ENCODE measurements at regions not wholly inside any gene's neighbourhood (a gene's known extent, or its start where the extent isn't known, plus 50 kb on each side); places are given as distances from the start of the nearest gene placed in this dataset.

DNA sequence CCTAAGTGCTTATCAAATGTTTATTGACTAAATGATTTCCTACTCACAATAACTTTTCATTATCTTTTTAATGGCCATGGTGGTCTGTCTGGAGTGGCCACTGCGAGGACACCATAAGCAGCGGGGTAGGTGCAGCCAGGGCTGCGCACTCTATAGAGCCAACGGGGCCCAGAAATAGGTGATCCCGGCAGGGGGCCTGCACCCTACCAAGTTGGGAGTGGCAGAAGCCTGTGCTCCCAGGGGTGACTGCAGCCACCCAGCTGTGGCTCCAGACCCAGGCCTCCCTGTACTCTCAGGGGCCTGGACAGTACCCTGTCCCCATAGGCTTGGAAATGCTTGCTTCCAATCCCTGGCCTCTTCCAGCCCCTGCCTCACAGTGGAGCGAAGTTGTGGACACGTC, 426.4 kb upstream of the FAT3 start:
- Mint-ChIP-seq H3K27ac (no peak overlapping the region), H3K4me3 (no peak overlapping the region), H3K4me1 (ENCODE audit: low read depth) (no peaks in the 10 kb centered on the region), H3K36me3 (ENCODE audit: low read depth) (no peaks in the 10 kb centered on the region), H3K27me3 (ENCODE audit: low read depth) (no peaks in the 10 kb centered on the region), H3K9me3 (no peaks in the 10 kb centered on the region)

DNA sequence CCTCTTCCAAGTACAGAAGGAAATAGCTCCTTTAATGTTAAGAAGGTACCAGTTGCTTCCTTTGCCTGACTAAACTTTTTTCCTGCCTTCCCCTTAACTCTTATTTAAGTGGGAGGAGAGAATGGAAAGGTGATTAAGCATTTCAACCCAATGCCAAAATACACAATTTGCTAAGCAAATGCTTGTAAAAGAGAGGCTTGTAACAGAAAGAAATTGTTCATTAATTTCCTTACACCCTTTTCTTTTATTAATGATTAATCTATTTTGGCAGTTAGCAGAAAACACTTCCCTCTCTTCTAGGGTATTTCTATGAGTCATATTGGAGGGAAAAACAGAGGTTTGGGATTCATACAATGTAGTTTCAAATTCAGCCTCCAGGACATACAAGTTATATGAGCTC, 427.6 kb upstream of the FAT3 start:
- Mint-ChIP-seq H3K4me1 (ENCODE audit: low read depth) (no peaks in the 10 kb centered on the region), H3K4me3 (no peak overlapping the region), H3K9me3 (no peaks in the 10 kb centered on the region), H3K36me3 (ENCODE audit: low read depth) (no peaks in the 10 kb centered on the region), H3K27ac (no peak overlapping the region), H3K27me3 (ENCODE audit: low read depth) (no peaks in the 10 kb centered on the region)

DNA sequence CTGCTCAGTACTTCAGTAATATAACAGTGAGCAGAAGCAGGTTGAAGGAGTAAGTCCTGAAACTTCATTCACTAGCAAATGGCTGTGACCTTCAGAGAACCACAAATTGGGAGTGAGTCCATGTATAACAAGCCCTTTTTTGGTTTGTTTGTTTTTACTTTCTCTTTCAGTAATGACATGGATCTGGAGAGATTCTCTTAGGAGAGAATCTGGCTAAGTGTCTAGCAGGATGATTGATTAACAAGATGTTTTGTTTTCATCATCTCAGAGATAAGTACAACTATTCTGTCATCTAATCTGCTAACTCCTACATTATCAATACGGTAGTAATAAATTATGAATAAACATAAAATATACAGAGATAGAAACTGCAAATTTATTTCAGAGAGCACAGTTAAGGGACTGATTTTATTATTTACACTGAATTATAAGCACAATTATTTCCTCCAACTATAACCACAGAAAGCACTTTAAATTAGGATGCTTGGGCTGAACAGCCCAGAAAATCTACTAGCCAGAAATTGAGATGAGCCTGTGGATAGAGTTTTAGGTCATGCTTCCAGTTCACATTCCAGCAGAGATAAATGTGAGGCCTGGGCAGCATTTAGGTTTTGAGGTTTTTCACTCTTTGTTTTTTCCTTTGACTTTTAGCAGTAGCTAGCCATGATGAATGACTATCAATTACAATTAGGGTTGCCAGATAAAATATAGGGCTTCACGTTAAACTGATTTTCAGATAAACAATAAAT, 429.3 kb upstream of the FAT3 start:
- H3K4me3 Mint-ChIP-seq, result no peak overlapping the region
- H3K4me1 Mint-ChIP-seq (ENCODE audit: low read depth), result peaks cover 6% of the 10 kb centered on the region
- H3K27me3 Mint-ChIP-seq (ENCODE audit: low read depth), result no peaks in the 10 kb centered on the region
- no peaks in the 10 kb centered on the region for H3K36me3 Mint-ChIP-seq (ENCODE audit: low read depth)
- H3K27ac Mint-ChIP-seq, result no peak overlapping the region
- H3K9me3 Mint-ChIP-seq, result peaks cover 6% of the 10 kb centered on the region

DNA sequence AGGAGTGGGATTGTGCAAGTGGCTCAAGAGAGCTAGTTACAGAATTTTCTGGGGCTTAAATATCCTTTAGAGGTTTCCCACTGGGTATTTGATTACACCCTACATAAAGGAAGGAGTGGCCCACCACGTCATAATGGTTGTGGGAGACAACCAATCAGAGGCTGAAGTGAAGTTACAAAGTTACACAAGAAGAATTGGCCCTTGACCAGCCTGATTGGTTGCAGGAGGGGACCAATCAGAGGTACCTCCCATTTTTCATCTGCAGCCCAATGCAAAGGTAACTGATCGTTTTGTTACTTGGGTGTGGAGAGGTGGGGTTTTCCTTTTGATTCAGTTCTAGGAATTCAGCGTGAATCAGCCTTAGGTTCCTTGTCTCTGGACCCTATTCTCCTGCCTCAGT, 430.5 kb upstream of the FAT3 start:
- Mint-ChIP-seq H3K27ac (no peak overlapping the region), H3K36me3 (ENCODE audit: low read depth) (no peaks in the 10 kb centered on the region), H3K4me1 (ENCODE audit: low read depth) (peaks cover 6% of the 10 kb centered on the region), H3K4me3 (no peak overlapping the region), H3K27me3 (ENCODE audit: low read depth) (no peaks in the 10 kb centered on the region), H3K9me3 (peaks cover 6% of the 10 kb centered on the region)

DNA sequence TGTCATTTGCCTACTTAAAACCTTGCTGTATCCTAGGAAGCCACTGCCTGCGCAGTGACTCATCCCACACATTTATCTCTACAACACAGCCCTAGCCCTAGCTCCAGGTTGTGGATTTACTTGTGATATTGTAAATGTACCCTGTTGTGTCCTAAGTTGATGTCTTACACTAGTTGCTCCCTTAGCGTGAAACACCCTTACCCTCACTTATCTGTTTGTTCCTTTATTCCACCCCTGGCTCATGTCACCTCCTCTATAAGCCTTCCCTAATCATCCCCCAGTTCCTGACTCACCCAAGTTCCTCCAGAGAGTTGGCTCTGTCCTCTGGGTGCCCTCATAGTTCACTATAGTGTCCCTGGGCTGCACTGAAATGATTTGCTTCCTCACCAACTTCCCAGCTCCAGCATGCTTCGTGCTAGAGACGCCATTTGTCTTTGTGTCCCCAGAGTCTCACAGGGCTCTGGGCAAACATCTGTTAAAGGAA, 431.8 kb upstream of the FAT3 start:
- Mint-ChIP-seq H3K27me3 (ENCODE audit: low read depth) (no peaks in the 10 kb centered on the region), H3K4me1 (ENCODE audit: low read depth) (peaks cover 6% of the 10 kb centered on the region), H3K9me3 (peaks cover 6% of the 10 kb centered on the region), H3K36me3 (ENCODE audit: low read depth) (no peaks in the 10 kb centered on the region), H3K4me3 (no peak overlapping the region), H3K27ac (no peak overlapping the region)

DNA sequence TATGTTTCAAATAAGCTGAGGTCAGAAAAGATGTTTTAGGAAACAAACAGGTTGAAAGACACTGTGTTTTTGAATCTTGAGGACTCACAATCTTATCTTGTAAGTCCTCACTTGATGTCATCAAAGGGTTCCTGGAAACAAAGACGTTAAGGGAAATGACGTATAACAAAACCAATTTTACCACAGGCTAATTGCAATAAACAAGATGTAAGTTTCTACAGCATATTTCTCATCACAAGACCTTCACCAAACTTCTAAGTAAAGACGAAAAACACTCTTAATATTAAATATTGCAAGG, 433.5 kb upstream of the FAT3 start:
- Mint-ChIP-seq H3K36me3 (ENCODE audit: low read depth) (no peaks in the 10 kb centered on the region), H3K4me1 (ENCODE audit: low read depth) (peaks cover 6% of the 10 kb centered on the region), H3K27me3 (ENCODE audit: low read depth) (no peaks in the 10 kb centered on the region), H3K4me3 (peak overlapping the region; percentile 1), H3K9me3 (peaks cover 6% of the 10 kb centered on the region), H3K27ac (peak overlapping the region; percentile 80)

DNA sequence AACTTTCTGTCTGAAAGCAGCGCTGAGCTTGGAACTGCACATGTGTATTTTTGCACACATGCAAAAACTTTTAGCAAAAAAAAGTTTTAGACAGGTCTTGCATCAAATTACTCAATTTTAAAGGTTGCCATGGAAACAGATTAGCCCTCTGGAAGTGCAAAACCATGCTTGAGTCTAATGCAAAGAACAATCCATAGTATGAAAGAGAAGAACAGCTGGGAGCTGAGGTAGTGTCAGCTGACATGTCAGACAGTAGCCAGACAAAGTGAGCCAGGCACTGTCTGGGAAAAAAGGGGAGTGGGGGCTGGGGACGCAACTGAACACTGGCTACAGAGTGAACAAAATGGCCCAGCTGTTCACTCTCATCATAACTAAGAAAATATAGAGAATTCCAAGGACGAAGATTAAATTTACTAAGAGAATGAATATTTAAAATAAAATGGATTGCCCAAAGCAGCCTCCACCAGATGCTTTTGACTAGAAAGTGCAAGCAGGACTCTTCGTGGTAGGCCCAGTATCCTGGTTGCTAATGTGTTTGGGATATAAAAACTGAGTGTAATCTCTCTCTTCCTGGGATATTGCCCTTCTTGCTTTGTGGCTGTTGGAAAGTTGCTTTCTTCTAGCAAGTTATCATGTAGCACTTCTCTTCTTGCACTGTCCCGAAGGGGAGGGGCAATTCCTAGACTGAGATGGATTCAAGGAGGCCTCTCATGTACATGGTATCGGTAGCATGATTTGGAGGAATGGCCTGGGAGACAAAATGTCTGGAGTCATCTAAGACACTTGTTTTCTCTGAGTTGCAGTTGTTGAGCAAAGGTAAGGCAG, 434.1 kb upstream of the FAT3 start:
- H3K9me3 Mint-ChIP-seq, result peaks cover 6% of the 10 kb centered on the region

DNA sequence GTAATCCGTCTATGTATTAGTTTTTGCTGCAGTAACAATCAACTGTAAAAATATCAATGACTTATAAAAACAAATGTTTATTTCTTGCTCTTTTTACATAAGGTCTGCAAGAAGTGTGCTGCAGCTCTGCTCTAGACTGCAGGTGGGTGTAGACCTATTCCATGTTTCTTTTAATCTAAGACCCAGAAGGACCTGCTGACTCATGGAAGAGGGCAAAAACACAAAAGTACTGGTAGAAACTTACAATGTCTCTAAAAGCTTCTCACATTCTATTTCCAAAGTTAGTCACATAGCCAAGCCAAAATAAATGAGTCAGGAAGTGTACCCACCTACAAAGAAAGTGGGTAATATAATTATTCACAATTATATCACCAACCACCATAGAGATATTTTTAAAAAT, 435.9 kb upstream of the FAT3 start:
- Mint-ChIP-seq H3K27me3 (ENCODE audit: low read depth) (no peaks in the 10 kb centered on the region), H3K27ac (no peak overlapping the region), H3K4me3 (no peak overlapping the region), H3K4me1 (ENCODE audit: low read depth) (peaks cover 6% of the 10 kb centered on the region), H3K9me3 (peaks cover 9% of the 10 kb centered on the region), H3K36me3 (ENCODE audit: low read depth) (no peaks in the 10 kb centered on the region)

More for the DNA sequence above, 434.1 kb upstream of the FAT3 start:
- Mint-ChIP-seq H3K4me3 (peak overlapping the region; percentile 1), H3K4me1 (ENCODE audit: low read depth) (peaks cover 6% of the 10 kb centered on the region), H3K36me3 (ENCODE audit: low read depth) (no peaks in the 10 kb centered on the region), H3K27ac (peak overlapping the region; percentile 80), H3K27me3 (ENCODE audit: low read depth) (no peaks in the 10 kb centered on the region)

DNA sequence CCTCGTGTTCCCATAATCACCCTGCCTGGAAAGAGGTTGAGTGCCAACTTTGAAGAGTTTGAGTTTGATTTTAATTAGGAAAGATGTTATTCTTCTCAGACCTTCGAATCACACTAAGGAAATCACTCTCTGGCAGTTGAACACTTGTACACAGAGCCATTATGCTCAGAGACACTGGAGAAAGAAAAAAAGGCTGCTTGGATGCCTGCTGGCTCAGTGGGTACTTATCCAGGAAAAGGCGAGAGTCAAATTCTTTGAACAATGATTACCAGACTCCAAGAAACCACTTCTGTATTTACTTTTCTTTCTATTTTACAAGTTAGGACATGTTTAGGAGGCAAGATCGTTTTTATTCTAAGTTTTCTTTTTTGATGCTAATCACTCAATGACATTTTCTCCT, 438.5 kb upstream of the FAT3 start:
- no peaks in the 10 kb centered on the region for H3K27me3 Mint-ChIP-seq (ENCODE audit: low read depth)
- peaks cover 17% of the 10 kb centered on the region for H3K9me3 Mint-ChIP-seq
- no peaks in the 10 kb centered on the region for H3K36me3 Mint-ChIP-seq (ENCODE audit: low read depth)
- no peak overlapping the region for H3K4me3 Mint-ChIP-seq
- H3K27ac Mint-ChIP-seq, result no peak overlapping the region
- peaks cover 4% of the 10 kb centered on the region for H3K4me1 Mint-ChIP-seq (ENCODE audit: low read depth)

DNA sequence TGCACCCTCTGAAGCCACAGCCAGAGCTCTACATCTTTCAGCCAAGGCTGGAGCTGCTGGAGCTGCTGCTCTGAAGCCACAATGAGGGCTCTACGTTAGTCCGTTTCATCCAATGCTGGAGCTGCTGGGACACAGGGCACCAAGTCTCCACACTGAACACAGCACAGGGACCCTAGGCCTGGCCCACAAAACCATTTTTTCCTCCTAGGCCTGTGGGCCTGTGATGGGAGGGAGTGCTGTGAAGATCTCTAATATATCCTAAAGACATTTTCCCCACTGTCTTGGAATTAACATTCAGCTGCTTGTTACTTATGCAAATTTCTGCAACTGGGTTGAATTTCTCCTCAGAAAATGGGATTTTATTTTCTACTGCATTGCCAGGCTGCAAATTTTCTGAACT, 441.4 kb upstream of the FAT3 start:
- no peak overlapping the region for H3K27ac Mint-ChIP-seq
- no peaks in the 10 kb centered on the region for H3K36me3 Mint-ChIP-seq (ENCODE audit: low read depth)
- H3K4me3 Mint-ChIP-seq, result no peak overlapping the region
- H3K27me3 Mint-ChIP-seq (ENCODE audit: low read depth), result no peaks in the 10 kb centered on the region
- H3K4me1 Mint-ChIP-seq (ENCODE audit: low read depth), result no peaks in the 10 kb centered on the region
- H3K9me3 Mint-ChIP-seq, result peaks cover 14% of the 10 kb centered on the region

DNA sequence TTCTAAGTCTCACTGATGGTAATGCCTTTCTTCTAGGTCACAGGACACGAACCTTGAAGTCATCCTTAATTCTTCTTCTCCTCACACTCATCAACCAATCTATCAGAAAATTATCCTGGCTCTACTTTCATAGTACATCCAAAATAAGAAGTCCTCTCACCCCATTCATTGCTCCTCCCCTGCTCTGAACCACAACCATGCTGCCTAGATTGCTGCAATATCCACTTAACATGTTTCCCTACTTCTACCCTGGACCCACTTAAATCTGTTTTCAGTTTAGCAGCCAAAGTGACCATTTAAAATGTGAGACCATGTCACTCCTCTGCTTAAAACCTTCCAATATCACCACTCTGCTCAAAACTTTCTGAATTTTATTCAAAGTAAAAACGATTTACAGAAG, 445.9 kb upstream of the FAT3 start:
- H3K4me3 Mint-ChIP-seq, result no peak overlapping the region
- H3K27me3 Mint-ChIP-seq (ENCODE audit: low read depth), result no peaks in the 10 kb centered on the region
- no peak overlapping the region for H3K27ac Mint-ChIP-seq
- no peaks in the 10 kb centered on the region for H3K4me1 Mint-ChIP-seq (ENCODE audit: low read depth)
- H3K36me3 Mint-ChIP-seq (ENCODE audit: low read depth), result peaks cover 2% of the 10 kb centered on the region
- peaks cover 22% of the 10 kb centered on the region for H3K9me3 Mint-ChIP-seq

DNA sequence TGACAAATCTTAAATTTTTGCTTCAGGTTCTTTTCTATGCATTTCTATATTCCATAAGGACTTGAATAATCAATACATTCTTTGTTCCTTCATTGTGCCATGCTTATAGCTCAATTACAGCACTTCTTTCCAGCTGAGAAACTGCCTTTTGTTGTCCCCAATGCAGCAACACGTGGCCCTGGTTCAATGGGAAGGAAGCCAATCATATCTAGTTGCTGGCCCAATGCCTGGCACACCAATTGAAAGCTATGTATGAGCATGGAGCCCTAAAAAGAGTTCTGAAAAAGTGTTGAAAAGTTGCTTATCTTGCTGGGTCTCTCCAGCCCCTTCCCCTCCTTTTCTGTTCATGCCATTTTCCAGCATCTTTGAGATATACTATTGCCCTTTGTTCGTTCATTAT, 448.0 kb upstream of the FAT3 start:
- Mint-ChIP-seq H3K27ac (no peak overlapping the region), H3K4me1 (ENCODE audit: low read depth) (no peaks in the 10 kb centered on the region), H3K27me3 (ENCODE audit: low read depth) (no peaks in the 10 kb centered on the region), H3K4me3 (no peak overlapping the region), H3K36me3 (ENCODE audit: low read depth) (peaks cover 2% of the 10 kb centered on the region), H3K9me3 (peaks cover 22% of the 10 kb centered on the region)

DNA sequence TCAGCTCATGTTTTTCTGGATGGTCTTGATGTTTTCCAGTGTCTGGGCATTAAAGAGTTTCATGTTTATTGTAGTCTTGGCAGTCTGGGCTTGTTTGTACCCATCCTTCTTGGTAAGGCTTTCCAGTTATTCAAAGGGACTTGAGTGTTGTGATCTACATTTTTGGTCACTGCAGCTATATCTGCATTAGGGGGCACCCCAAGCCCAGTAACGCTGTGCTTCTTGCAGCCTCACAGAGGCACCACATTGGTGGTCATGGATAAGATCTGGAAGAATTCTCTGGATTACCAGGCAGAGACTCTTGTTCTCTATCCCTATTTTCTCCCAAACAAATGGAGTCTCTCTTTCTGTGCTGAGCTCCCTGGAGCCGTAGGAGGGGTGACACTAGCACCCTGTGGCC, 451.5 kb upstream of the FAT3 start:
- Mint-ChIP-seq H3K27me3 (ENCODE audit: low read depth) (no peaks in the 10 kb centered on the region), H3K36me3 (ENCODE audit: low read depth) (peaks cover 2% of the 10 kb centered on the region), H3K27ac (no peak overlapping the region), H3K9me3 (peaks cover 26% of the 10 kb centered on the region), H3K4me3 (no peak overlapping the region), H3K4me1 (ENCODE audit: low read depth) (no peaks in the 10 kb centered on the region)

DNA sequence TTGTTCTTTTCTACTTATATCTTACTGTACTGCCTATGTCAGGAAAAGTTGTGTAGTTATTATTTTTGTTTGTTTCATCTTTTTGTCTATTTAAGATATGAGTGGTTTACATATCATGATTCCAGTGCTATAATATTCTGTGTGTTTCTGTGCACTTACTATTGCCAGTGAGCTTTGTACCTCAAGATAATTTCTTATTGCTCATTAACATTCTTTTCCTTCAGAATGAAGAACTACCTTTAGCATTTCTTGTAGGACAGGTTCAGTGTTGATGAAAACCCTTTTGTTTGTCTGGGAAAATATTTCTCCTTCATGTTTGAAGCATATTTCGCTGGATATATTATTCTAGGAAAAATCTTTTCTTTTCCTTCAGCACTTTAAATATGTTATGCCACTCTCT, 452.7 kb upstream of the FAT3 start:
- Mint-ChIP-seq H3K9me3 (peaks cover 21% of the 10 kb centered on the region), H3K27ac (no peak overlapping the region), H3K36me3 (ENCODE audit: low read depth) (peaks cover 2% of the 10 kb centered on the region), H3K4me3 (no peak overlapping the region), H3K4me1 (ENCODE audit: low read depth) (no peaks in the 10 kb centered on the region), H3K27me3 (ENCODE audit: low read depth) (no peaks in the 10 kb centered on the region)

DNA sequence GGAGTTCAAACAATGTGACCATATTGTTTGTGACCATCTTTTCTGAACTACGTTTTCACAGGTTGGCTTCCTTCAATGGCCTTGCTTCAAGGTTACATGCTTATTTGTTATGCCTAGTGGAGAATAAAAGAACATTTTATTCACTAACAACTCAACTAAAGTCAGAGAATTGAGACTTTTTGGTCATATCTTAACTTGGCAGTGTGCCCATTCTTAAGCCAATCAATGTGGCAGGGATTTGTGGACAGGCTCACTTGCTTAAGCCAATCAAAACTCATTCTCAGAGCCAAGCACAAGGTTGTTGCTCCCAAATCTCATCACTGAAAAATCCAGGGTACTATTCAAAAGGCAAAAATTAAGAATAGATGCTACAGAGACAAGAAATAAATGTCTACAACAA, 455.8 kb upstream of the FAT3 start:
- Mint-ChIP-seq H3K36me3 (ENCODE audit: low read depth) (no peaks in the 10 kb centered on the region), H3K9me3 (peaks cover 20% of the 10 kb centered on the region), H3K4me1 (ENCODE audit: low read depth) (no peaks in the 10 kb centered on the region), H3K27me3 (ENCODE audit: low read depth) (no peaks in the 10 kb centered on the region), H3K27ac (no peak overlapping the region), H3K4me3 (no peak overlapping the region)

Data from T-helper 1 cell treated with Interleukin-12 subunit alpha and Interleukin-12 subunit beta and Interleukin-4 antibody, amounts not matched to agents 30 μg/mL and 1 μg/mL, for 36 hours (primary cell).